Epithelial cell of esophagus (primary cell): ENCODE measurements at regions not wholly inside any gene's neighbourhood (a gene's known extent, or its start where the extent isn't known, plus 50 kb on each side); places are given as distances from the start of the nearest gene placed in this dataset.

ENCODE experiments used
- DNase-seq: peaks from one replicate; pipeline ENCODE4 v3.0.0; 2010; ENCODE audit warnings: low read depth
- H3K4me3 ChIP-seq: 2 replicates; pipeline ENCODE4 v1.5.1; 2011; ENCODE audit warnings: mild to moderate bottlenecking, low read length, control low read depth
- CTCF ChIP-seq: IDR thresholded peaks from 2 replicates; pipeline ENCODE4 v1.5.1; 2011; ENCODE audit warnings: low read depth, mild to moderate bottlenecking, low read length, control low read depth, inconsistent platforms; ENCODE audit not compliant: insufficient read depth; ENCODE audit errors: missing control alignments

DNA sequence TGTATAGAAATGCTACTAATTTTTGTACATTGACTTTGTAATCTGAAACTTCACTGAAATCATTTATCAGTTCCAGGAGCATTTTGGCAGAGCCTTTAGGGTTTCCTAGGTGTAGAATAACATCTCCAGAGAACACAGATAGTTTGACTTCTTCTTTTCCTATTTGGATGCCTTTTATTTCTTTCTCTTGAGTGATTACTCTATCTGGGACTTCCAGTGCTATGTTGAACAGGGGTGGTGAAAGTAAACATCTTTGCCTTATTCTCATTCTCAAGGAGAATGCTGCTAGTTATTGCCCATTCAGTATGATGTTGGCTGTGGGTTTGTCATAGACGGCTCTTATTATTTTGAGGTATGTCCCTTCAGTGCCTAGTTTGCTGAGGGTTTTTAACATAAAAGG is 697.9 kb upstream of the ROBO1 start:
- DNase-seq, result no peak
- H3K4me3 ChIP-seq, result no peak overlapping the region
- no peak for TF ChIP-seq CTCF

- H3K4me3 ChIP-seq, result no peak overlapping the region
- no peak for DNase-seq
- TF ChIP-seq CTCF, result no peak
Measured at GRCh38 chr3:80451393-80451792, 683.6 kb upstream of the ROBO1 start.

- TF ChIP-seq CTCF, result no peak
- no peak for DNase-seq
- H3K4me3 ChIP-seq, result no peak overlapping the region
Measured at GRCh38 chr3:80445641-80446040, 677.8 kb upstream of the ROBO1 start.

DNA sequence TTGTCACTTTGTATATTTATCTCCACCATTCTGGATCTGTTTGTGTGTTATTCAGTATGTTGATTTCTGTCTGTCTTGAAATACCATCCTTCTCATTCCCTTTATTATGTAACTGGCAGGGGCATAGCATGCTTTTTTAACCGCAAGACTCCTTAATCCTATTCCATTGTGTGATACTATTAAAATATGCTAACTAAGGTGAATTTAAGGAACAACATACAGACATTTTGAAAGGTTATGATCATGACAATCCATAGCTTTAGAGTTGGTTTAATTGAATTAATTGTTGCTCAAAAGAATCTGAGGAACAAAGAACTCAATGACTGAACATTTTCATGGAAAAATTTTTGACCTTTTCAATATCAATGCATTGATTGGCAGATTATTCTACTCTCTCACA is 677.3 kb upstream of the ROBO1 start:
- no peak overlapping the region for H3K4me3 ChIP-seq
- DNase-seq, result no peak
- no peak for TF ChIP-seq CTCF

DNA sequence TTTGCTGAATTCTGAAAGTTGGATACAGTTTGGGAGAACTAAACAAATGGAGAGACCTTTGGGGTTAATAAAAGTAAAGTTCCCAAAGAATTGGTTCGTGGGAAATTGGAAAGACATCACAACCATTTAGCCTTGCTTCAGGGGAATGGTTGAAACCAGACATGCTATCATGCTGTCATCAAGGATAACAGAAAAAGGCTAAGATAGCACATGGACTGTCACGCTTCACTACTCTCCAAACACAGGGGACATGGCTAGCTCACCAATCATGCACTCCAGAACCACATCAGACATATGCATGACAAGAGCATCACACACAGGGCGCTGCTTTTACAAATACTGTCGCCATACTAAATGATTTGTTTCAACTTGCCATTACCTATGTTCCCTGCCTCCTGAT is 671.7 kb upstream of the ROBO1 start:
- no peak overlapping the region for H3K4me3 ChIP-seq
- TF ChIP-seq CTCF, result no peak
- DNase-seq, result no peak

DNA sequence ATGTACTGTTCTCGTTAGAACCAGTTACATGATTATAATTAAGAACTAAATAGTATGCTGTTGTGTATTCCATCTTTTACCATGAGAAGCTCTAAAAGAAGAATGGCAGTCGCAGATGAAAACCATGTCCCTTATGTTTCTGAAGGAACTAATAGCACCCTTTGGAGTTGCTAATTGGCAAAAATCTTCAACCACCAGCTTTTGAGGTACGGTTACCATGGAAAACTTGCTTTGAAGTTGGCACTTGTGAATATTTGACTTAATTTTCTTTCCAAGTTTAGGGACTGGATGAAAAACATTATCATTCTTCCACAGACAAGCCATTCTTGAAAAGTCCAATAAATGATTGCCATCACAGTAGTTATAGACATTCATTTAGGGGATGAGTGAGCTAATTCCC is 666.6 kb upstream of the ROBO1 start:
- DNase-seq, result no peak
- no peak for TF ChIP-seq CTCF

GRCh38 chr3:80424951-80425350 is 657.2 kb upstream of the ROBO1 start:
- DNase-seq, result no peak
- TF ChIP-seq CTCF, result no peak
- H3K4me3 ChIP-seq, result no peak overlapping the region

More for the DNA sequence above, 666.6 kb upstream of the ROBO1 start:
- H3K4me3 ChIP-seq, result no peak overlapping the region
